NB4 (cell line): ENCODE measurements at regions not wholly inside any gene's neighbourhood (a gene's known extent, or its start where the extent isn't known, plus 50 kb on each side); places are given as distances from the start of the nearest gene placed in this dataset.

Experiments
- DNase-seq: peaks from one replicate; pipeline ENCODE4 v3.0.0; 2010; ENCODE audit warnings: low read depth
- H3K4me3 ChIP-seq: one replicate; pipeline ENCODE4 v1.5.1; 2011; ENCODE audit warnings: mild to moderate bottlenecking, low read depth, low read length, moderate library complexity
- CTCF ChIP-seq: IDR thresholded peaks from one replicate; pipeline ENCODE4 v1.5.1; 2012; ENCODE audit warnings: low read depth, low read length
- MAX ChIP-seq: IDR thresholded peaks from 2 replicates; pipeline ENCODE4 v1.6.1; 2011; ENCODE audit warnings: low read depth, low read length
- MYC ChIP-seq: IDR thresholded peaks from 2 replicates; pipeline ENCODE4 v1.6.1; 2011; ENCODE audit warnings: low read depth, low read length
- POLR2A ChIP-seq: IDR thresholded peaks from 2 replicates; pipeline ENCODE4 v1.6.1; 2011; ENCODE audit warnings: mild to moderate bottlenecking; ENCODE audit not compliant: insufficient read length; ENCODE audit errors: extremely low read depth

- TF ChIP-seq MYC (no peak), POLR2A (no peak), CTCF (no peak), MAX (no peak)
- no peak for DNase-seq
- H3K4me3 ChIP-seq: no peak overlapping the region
These were observed 394.4 kb downstream of the INSC start for GRCh38 chr11:15509082-15509481.

- TF ChIP-seq CTCF (no peak), MYC (no peak), POLR2A (no peak), MAX (no peak)
- H3K4me3 ChIP-seq: no peak overlapping the region
- DNase-seq: no peak
These were observed 404.5 kb downstream of the INSC start for GRCh38 chr11:15519124-15519791.

GRCh38 chr11:15519911-15520310 is 405.2 kb downstream of the INSC start:
- H3K4me3 ChIP-seq: no peak overlapping the region
- DNase-seq: no peak
- TF ChIP-seq MAX (no peak), MYC (no peak), POLR2A (no peak), CTCF (no peak)

GRCh38 chr11:15523543-15523942 is 408.8 kb downstream of the INSC start:
- no peak for DNase-seq
- no peak overlapping the region for H3K4me3 ChIP-seq
- TF ChIP-seq POLR2A: no peak
- no peak for TF ChIP-seq MAX
- TF ChIP-seq MYC: no peak
- TF ChIP-seq CTCF: no peak

- no peak for DNase-seq
- H3K4me3 ChIP-seq: no peak overlapping the region
- TF ChIP-seq CTCF: no peak
- no peak for TF ChIP-seq MAX
- no peak for TF ChIP-seq MYC
- TF ChIP-seq POLR2A: no peak
These were observed 410.9 kb downstream of the INSC start for GRCh38 chr11:15525582-15525981.

GRCh38 chr11:15526032-15526431 is 411.3 kb downstream of the INSC start:
- DNase-seq: no peak
- no peak overlapping the region for H3K4me3 ChIP-seq
- TF ChIP-seq MAX (no peak), CTCF (no peak), POLR2A (no peak), MYC (no peak)
